BLaER1 (cell line): ENCODE measurements at regions not wholly inside any gene's neighbourhood (a gene's known extent, or its start where the extent isn't known, plus 50 kb on each side); places are given as distances from the start of the nearest gene placed in this dataset.
A peak's percentile ranks its signal among the peaks of the same experiment; 100 is the strongest.

ENCODE experiments used
- H3K27ac ChIP-seq: shearing (Covaris generic); formaldehyde crosslinking; 2 replicates; pipeline ENCODE4 v1.8.1; 2022
- H3K27me3 ChIP-seq: shearing (Covaris generic); formaldehyde crosslinking; 2 replicates; pipeline ENCODE4 v1.8.1; 2022
- H3K36me3 ChIP-seq: shearing (Covaris generic); formaldehyde crosslinking; 2 replicates; pipeline ENCODE4 v1.8.1; 2022
- H3K4me1 ChIP-seq: shearing (Covaris generic); formaldehyde crosslinking; 2 replicates; pipeline ENCODE4 v1.8.1; 2022
- H3K4me2 ChIP-seq: shearing (Covaris generic); formaldehyde crosslinking; 2 replicates; pipeline ENCODE4 v1.8.1; 2022
- H3K4me3 ChIP-seq: shearing (Covaris generic); formaldehyde crosslinking; 2 replicates; pipeline ENCODE4 v1.8.1; 2022
- H3K9ac ChIP-seq: shearing (Covaris generic); formaldehyde crosslinking; 2 replicates; pipeline ENCODE4 v1.8.1; 2022
- H3K9me3 ChIP-seq: shearing (Covaris generic); formaldehyde crosslinking; 2 replicates; pipeline ENCODE4 v1.8.1; 2022
- H4K20me1 ChIP-seq: shearing (Covaris generic); formaldehyde crosslinking; 2 replicates; pipeline ENCODE4 v1.8.1; 2022
- Cebpa-rat ChIP-seq: shearing (Covaris generic); IDR thresholded peaks from 2 replicates; pipeline ENCODE4 v1.8.1; 2022

DNA sequence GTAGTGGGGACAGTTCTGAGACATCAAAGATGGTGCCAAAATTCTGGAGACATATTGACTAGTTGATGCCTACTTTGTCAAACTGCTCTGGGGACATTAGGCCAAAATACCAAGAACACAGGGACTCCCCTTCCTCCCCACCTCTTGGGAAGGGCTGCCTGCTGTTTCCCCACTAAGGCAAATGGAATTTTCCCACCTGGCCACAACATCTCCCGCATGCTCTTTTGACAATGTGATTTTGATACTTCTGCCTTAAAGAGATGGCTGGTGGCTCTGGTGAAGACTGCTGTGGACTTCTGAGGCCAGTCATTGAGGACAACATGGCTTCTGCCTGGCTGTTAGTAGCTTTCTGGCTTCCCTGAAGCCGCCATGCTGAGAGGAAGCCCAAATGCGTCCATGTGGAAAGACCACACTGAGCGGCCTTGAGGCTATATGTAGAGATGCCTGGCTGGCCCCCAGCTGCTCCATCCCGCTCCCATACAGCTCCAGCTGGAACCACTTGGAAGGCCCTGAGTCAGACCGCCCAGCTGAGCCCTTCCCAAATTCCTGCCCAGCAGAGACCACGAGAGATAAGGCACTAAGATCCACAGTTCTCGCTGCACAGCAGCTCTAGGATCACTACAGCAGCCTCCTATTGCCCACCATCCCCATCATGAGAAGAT, 226.7 kb downstream of the SYK start:
- Histone ChIP-seq H3K9ac (no peak overlapping the region), H3K9me3 (peaks cover 13% of the 10 kb centered on the region), H4K20me1 (no peaks in the 10 kb centered on the region), H3K36me3 (no peaks in the 10 kb centered on the region), H3K27me3 (no peaks in the 10 kb centered on the region), H3K4me3 (no peak overlapping the region), H3K4me2 (no peak overlapping the region), H3K4me1 (no peaks in the 10 kb centered on the region), H3K27ac (no peak overlapping the region)
- TF ChIP-seq Cebpa-rat: no peak

DNA sequence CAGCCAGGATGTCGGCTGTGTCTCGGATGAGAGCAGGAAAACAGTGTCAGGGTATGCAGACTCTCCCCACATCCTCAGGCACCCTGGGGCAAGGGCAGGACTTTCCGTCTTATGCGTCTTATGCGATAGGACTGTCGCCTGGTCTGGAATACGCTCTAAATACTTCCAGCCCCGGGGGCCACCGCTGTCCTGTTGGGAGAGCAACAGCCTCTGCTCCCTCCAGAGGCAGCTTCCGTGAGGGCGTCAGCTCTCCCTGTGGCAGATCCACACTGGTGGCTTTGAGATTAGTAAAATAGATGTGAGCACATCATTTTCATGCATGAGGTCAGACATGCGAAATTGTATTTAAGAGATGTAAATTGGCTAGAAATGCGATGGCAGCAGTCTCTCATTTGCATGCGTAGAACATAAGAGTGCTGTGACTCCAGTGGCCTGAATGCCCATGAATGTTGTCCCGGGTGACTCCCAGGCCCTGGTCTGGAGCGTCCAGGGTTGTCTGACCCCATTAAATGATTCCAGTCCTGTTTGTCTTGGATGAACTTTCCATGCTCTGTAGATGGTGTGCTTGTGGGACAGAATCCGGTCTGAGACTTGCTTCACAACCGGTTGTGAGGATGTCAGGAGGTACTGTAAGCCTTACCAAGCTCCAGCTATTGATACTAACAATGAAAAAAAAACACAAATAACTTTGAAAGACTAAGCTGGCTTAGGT, 228.2 kb downstream of the SYK start:
- no peaks in the 10 kb centered on the region for H3K27me3 ChIP-seq
- no peaks in the 10 kb centered on the region for H4K20me1 ChIP-seq
- H3K36me3 ChIP-seq: no peaks in the 10 kb centered on the region
- no peak overlapping the region for H3K9ac ChIP-seq
- TF ChIP-seq Cebpa-rat: no peak
- no peak overlapping the region for H3K4me2 ChIP-seq
- peaks cover 11% of the 10 kb centered on the region for H3K4me1 ChIP-seq
- H3K4me3 ChIP-seq: no peak overlapping the region
- no peak overlapping the region for H3K27ac ChIP-seq
- peaks cover 9% of the 10 kb centered on the region for H3K9me3 ChIP-seq

DNA sequence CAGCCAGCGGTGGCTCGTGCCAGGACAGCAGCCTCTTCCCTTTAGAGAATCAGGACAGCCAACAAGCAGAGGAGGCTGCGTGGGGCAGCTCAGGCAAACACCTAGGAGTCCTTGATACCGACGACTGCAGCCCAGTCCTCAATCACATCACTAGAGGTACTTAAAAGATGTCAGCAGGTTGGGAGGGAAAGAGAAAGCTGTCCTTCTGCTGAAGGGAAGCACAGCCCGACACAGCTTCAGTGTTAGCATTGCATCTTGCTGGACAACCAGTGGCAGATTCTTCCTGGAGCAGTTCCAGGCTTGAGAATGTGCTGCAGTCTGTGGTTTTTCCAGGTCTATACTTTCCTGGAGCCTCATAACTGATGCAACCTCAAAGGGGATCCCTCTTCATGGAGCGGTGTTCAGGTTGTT, 230.5 kb downstream of the SYK start:
- Histone ChIP-seq H3K9ac (no peak overlapping the region), H3K36me3 (no peaks in the 10 kb centered on the region), H3K27ac (no peak overlapping the region), H3K4me2 (no peak overlapping the region), H3K4me1 (peaks cover 34% of the 10 kb centered on the region), H4K20me1 (no peaks in the 10 kb centered on the region), H3K27me3 (no peaks in the 10 kb centered on the region), H3K9me3 (peaks cover 9% of the 10 kb centered on the region), H3K4me3 (no peak overlapping the region)
- TF ChIP-seq Cebpa-rat: no peak

DNA sequence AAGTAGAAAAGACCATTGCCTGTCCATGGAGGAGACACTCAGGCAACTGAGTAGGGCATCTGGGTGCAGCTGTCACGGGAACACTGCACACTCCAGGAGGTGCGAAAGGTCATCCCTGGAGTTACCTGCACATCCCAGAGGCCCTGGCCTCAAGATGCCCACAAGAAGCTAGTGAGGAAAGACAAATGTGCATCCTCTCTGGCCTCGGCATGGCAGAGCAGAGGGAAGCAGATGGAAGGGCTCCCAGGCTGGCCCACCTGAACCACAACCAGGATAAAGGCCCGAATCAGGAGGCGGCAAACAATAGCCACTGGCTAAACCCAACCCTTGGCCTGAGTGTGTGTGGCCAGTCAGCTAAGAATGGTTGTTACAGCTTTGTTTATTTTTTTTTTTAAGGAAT, 231.7 kb downstream of the SYK start:
- no peak for TF ChIP-seq Cebpa-rat
- no peak overlapping the region for H3K27ac ChIP-seq
- H4K20me1 ChIP-seq: no peaks in the 10 kb centered on the region
- H3K4me1 ChIP-seq: peaks cover 45% of the 10 kb centered on the region
- H3K9ac ChIP-seq: no peak overlapping the region
- H3K4me3 ChIP-seq: no peak overlapping the region
- no peaks in the 10 kb centered on the region for H3K36me3 ChIP-seq
- H3K27me3 ChIP-seq: no peaks in the 10 kb centered on the region
- H3K9me3 ChIP-seq: peaks cover 4% of the 10 kb centered on the region
- no peak overlapping the region for H3K4me2 ChIP-seq

DNA sequence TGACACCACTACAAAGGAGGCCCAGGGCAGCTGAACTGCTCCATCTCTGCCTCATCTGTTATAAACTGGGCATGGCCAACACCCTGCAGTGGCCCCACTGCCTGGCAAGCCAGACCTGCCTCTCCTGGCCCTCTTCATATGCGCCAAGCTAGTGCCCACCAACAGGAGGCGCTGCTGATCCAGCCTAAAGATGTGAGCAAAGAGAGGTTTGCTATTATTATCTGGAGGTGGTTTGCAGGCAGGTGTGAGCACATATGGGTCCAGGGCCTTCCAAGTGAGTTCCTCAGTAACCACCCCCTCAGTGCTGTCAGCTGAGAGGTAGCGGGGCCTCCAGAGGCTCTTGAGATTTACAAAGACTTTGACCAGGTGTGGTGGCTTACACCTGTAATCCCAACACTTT, 232.2 kb downstream of the SYK start:
- Histone ChIP-seq H3K27ac (no peak overlapping the region), H3K27me3 (no peaks in the 10 kb centered on the region), H3K36me3 (no peaks in the 10 kb centered on the region), H3K4me2 (no peak overlapping the region), H3K4me1 (peaks cover 51% of the 10 kb centered on the region), H3K9ac (no peak overlapping the region), H3K4me3 (no peak overlapping the region), H3K9me3 (no peaks in the 10 kb centered on the region), H4K20me1 (no peaks in the 10 kb centered on the region)
- no peak for TF ChIP-seq Cebpa-rat

DNA sequence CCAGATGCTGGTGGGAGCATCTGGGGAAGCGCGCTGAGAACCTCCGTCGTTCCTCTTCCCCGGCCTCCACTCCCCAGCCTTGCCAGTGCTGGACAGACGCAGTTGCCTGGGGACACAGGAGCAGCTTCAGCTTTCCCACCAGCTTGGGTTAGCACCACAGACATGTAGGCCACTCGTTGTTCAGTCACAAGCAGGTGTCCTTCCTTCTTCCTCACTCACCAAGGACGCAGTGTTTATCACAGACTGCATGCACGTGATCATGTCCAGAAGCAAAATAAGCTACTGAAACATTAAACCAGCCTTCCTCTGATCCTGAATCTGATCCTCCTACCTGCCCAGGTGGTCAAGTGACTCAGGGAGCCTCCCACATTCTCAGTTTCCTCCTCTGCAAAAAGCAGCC, 232.9 kb downstream of the SYK start:
- no peaks in the 10 kb centered on the region for H4K20me1 ChIP-seq
- H3K36me3 ChIP-seq: no peaks in the 10 kb centered on the region
- no peak for TF ChIP-seq Cebpa-rat
- H3K27ac ChIP-seq: peak overlapping the region; percentile 73; the same call in 1 of the 2 replicates
- H3K9ac ChIP-seq: no peak overlapping the region
- peak overlapping the region; percentile 81 for H3K4me2 ChIP-seq
- H3K9me3 ChIP-seq: no peaks in the 10 kb centered on the region
- H3K27me3 ChIP-seq: no peaks in the 10 kb centered on the region
- peaks cover 58% of the 10 kb centered on the region for H3K4me1 ChIP-seq
- H3K4me3 ChIP-seq: no peak overlapping the region

DNA sequence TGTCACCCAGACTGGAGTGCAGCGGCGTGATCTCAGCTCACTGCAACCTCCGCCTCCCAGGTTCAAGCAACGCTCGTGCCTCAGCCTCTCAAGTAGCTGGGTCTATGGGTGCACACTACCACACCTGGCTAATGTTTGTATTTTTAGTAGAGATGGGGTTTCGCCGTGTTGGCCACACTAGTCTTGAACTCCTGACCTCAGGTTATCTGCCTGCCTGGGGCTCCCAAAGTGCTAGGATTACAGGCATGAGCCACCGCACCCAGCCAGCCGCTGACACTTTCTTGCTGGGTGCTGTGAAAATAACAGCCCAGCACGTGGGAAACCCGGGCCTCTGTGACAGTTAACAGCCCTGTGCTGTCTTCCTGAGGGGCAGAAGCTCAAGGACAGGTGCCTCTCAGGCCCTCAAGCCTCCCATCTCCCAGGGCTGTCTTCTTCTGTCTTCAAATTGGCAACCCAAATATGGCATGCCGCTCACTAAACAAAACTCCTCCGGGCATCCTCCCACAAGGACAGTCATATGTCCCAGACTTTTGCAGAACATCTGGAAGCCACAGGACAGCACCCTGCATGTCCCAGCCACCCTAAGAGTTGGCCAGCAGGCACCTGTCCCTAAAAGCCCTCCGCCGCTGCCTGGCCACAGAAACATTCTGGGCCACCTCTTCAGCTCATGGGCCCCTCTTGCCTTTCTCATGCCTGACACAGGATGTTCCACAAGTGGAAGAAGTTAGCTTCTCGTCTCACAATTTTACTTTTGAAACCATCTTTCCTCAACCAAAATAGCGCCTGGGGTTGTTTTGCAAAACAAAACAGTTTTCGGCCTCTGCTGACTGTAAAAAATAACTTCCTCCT, 233.6 kb downstream of the SYK start:
- Histone ChIP-seq H3K27ac (peak overlapping the region; percentile 73), H3K4me3 (no peak overlapping the region), H4K20me1 (no peaks in the 10 kb centered on the region), H3K27me3 (no peaks in the 10 kb centered on the region), H3K4me1 (peaks cover 65% of the 10 kb centered on the region), H3K4me2 (peak overlapping the region; percentile 81), H3K9ac (no peak overlapping the region; the same call in 1 of the 2 replicates), H3K36me3 (no peaks in the 10 kb centered on the region), H3K9me3 (no peaks in the 10 kb centered on the region)
- no peak for TF ChIP-seq Cebpa-rat

DNA sequence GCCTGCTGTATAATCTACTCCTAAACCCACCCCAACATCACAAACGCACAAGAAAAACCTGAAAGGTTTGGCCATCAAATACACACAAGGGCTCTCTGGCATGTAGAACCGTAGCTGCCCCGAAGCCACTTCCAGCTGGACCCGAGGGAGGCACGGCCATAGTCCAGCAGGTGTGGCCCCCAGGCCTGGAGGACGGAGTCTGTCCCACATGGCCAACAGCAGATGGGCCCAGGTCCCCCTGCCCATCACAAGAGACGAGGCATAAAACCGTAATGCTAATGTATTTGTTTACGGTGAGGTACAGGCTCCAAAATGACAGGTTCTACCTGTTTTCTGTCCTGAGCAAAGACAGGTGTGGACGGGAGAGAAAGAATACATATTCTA, 234.2 kb downstream of the SYK start:
- peak overlapping the region; percentile 81 for H3K4me2 ChIP-seq
- no peak overlapping the region for H3K4me3 ChIP-seq
- H3K27ac ChIP-seq: peak overlapping the region; percentile 73
- H3K36me3 ChIP-seq: no peaks in the 10 kb centered on the region
- H4K20me1 ChIP-seq: no peaks in the 10 kb centered on the region
- H3K9ac ChIP-seq: no peak overlapping the region
- no peak for TF ChIP-seq Cebpa-rat
- peaks cover 68% of the 10 kb centered on the region for H3K4me1 ChIP-seq
- no peaks in the 10 kb centered on the region for H3K27me3 ChIP-seq
- no peaks in the 10 kb centered on the region for H3K9me3 ChIP-seq

DNA sequence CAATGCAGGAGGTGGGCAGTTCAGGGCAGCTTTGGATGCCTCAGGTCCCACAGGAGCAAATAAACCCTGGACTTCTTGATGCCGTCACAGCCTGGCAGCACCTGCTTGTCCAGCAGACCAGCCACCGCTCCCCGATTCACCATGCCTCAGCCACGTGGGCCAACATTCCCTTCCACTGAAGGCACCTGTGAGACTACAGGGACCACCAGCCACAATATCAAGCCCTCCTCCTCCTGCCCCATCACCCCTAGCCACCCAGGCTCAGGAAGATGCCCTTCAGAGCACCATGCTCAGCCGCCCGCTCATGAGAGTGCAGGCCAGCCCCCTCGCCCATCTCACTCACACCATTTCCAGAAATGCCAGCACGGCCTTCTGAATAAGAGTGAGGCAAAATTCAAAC, 234.7 kb downstream of the SYK start:
- Histone ChIP-seq H3K9me3 (no peaks in the 10 kb centered on the region), H3K36me3 (no peaks in the 10 kb centered on the region), H3K4me3 (0 out of 2 replicates have a peak overlapping the region, but pooled peaks have one; percentile 4), H3K27ac (peak overlapping the region; percentile 73), H3K4me2 (peak overlapping the region; percentile 81), H4K20me1 (no peaks in the 10 kb centered on the region), H3K4me1 (peaks cover 68% of the 10 kb centered on the region), H3K9ac (peak overlapping the region; percentile 39; the same call in 1 of the 2 replicates), H3K27me3 (no peaks in the 10 kb centered on the region)
- no peak for TF ChIP-seq Cebpa-rat
